Naive thymus-derived CD4-positive, alpha-beta T cell (primary cell): ENCODE measurements at regions not wholly inside any gene's neighbourhood (a gene's known extent, or its start where the extent isn't known, plus 50 kb on each side); places are given as distances from the start of the nearest gene placed in this dataset.
"Not testable (repeated sequence)": the region's sequence is repeated elsewhere in the genome, so short reads cannot be mapped to it uniquely, and the experiment has no call there.

Experiments used
- ATAC-seq: fragments of 150-1000 bp; cut with Tn5 transposase; 2 replicates; pipeline ENCODE4 v1.10.0; 2021; ENCODE audit warnings: mild to moderate bottlenecking, moderate library complexity
- CTCF ChIA-PET: fragments of 350-600 bp; sonication (Branson Sonifier 250); formaldehyde crosslinking; loops from one replicate; lab custom pipeline; 2021; ENCODE audit warnings: antibody characterized with exemption; lab: Charles Lee
- POLR2A ChIA-PET: fragments of 350-600 bp; sonication (Branson Sonifier 250); formaldehyde crosslinking; loops from one replicate; lab custom pipeline; 2021; ENCODE audit warnings: antibody characterized with exemption, inconsistent platforms; lab: Charles Lee
- DNase-seq, 9 donors: peaks; one replicate each; pipeline versions ENCODE4 v3.0.0 to v3.0.0-alpha.2; 2020 to 2022; ENCODE audit warnings: mixed read lengths in 1 of 9
- H3K27ac ChIP-seq: one replicate; pipeline ENCODE4 v1.7.0; 2013; ENCODE audit warnings: mild to moderate bottlenecking, low read depth, low read length, moderate library complexity
- H3K27me3 ChIP-seq, 2 donors: one replicate each; pipeline ENCODE4 v1.7.0; 2013; ENCODE audit warnings: low read length in 2 of 2, mild to moderate bottlenecking in 2 of 2, moderate library complexity in 2 of 2; ENCODE audit not compliant: control insufficient read depth in 2 of 2, insufficient read depth in 2 of 2
- H3K36me3 ChIP-seq, 3 experiments: 1 replicate in 2 of 3; 2 replicates in 1 of 3; pipeline ENCODE4 v1.7.0; 2013; ENCODE audit warnings: low read length in 3 of 3, mild to moderate bottlenecking in 3 of 3, moderate library complexity in 1 of 3; ENCODE audit not compliant: insufficient read depth in 3 of 3, control insufficient read depth in 2 of 3
- H3K4me1 ChIP-seq, 2 donors: one replicate each; pipeline ENCODE4 v1.7.0; 2013; ENCODE audit warnings: low read length in 2 of 2, mild to moderate bottlenecking in 2 of 2, moderate library complexity in 1 of 2; ENCODE audit not compliant: control insufficient read depth in 2 of 2, insufficient read depth in 2 of 2
- H3K4me3 ChIP-seq: 2 replicates; pipeline ENCODE4 v1.7.0; 2013; ENCODE audit warnings: mild to moderate bottlenecking, low read length
- H3K9me3 ChIP-seq, 3 experiments: 1 replicate in 2 of 3; 2 replicates in 1 of 3; pipeline ENCODE4 v1.7.0; 2013; ENCODE audit warnings: low read length in 3 of 3; ENCODE audit not compliant: control insufficient read depth in 2 of 3
- H3K27ac Mint-ChIP-seq, 9 donors: one replicate each; pipeline ENCODE4 v1.8.0; 2020 to 2022; ENCODE audit warnings: mixed read lengths in 9 of 9, mild to moderate bottlenecking in 8 of 9, moderate library complexity in 5 of 9, inconsistent platforms in 2 of 9
- H3K27me3 Mint-ChIP-seq, 5 donors: one replicate each; pipeline ENCODE4 v1.8.0; 2021 to 2022; ENCODE audit warnings: mixed read lengths in 5 of 5, mild to moderate bottlenecking in 1 of 5
- H3K36me3 Mint-ChIP-seq, 5 donors: one replicate each; pipeline ENCODE4 v1.8.0; 2020 to 2022; ENCODE audit warnings: mixed read lengths in 5 of 5, mild to moderate bottlenecking in 3 of 5, inconsistent platforms in 1 of 5
- H3K4me1 Mint-ChIP-seq, 7 donors: one replicate each; pipeline ENCODE4 v1.8.0; 2020 to 2022; ENCODE audit warnings: mixed read lengths in 7 of 7, mild to moderate bottlenecking in 3 of 7, inconsistent platforms in 1 of 7
- H3K4me3 Mint-ChIP-seq, 10 donors: one replicate each; pipeline ENCODE4 v1.8.0; 2020 to 2022; ENCODE audit warnings: mild to moderate bottlenecking in 10 of 10, mixed read lengths in 10 of 10, moderate library complexity in 6 of 10, inconsistent platforms in 2 of 10
- H3K9me3 Mint-ChIP-seq, 11 donors: one replicate each; pipeline ENCODE4 v1.8.0; 2020 to 2022; ENCODE audit warnings: mixed read lengths in 11 of 11, mild to moderate bottlenecking in 4 of 11, inconsistent platforms in 1 of 11, moderate library complexity in 1 of 11
- intact Hi-C, 2 donors: fragments of 100-400 bp; cut with micrococcal nuclease; formaldehyde crosslinking; loops; one replicate each; pipeline ENCODE4 v1.15.1; 2023

- H3K36me3 Mint-ChIP-seq, ATAC-seq, H3K36me3 ChIP-seq, POLR2A ChIA-PET, H3K4me1 Mint-ChIP-seq, H3K27me3 ChIP-seq, H3K4me3 ChIP-seq, intact Hi-C loops, H3K4me3 Mint-ChIP-seq, H3K27ac Mint-ChIP-seq, H3K27ac ChIP-seq, CTCF ChIA-PET, H3K4me1 ChIP-seq, DNase-seq, H3K9me3 ChIP-seq: not testable (repeated sequence)
- H3K27me3 Mint-ChIP-seq: peaks cover 0 to 28% (median 0%) of the 10 kb centered on the region in 5 donors
- H3K9me3 Mint-ChIP-seq: peaks cover 0 to 19% (median 8%) of the 10 kb centered on the region in 11 donors
These were observed 147.5 kb downstream of the ZNF330 start for GRCh38 chr4:141368241-141368640.

DNA sequence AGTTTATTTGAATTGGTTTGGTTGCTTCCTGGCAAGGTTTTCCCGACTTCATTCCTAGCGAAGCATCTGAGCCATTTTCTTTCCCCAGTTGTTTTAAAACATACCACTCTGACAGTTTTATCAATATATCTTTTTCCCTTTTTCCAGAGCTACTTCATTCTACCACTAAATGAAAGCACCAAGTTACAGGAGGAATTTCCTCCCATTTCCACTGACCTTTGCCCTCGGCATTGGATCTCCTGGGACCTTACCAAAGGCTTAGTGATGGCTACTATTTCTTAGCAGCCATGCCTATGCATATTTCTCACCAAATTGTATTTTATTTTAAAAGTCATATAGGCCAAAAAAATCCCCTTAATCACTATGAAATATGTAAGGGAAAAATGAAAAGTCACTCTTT is 150.5 kb downstream of the ZNF330 start:
- intact Hi-C loops: no loop called here
- Histone ChIP-seq H3K36me3 (no peaks in the 10 kb centered on the region), H3K9me3 (no peaks in the 10 kb centered on the region), H3K27ac (no peak overlapping the region), H3K4me1 (no peaks in the 10 kb centered on the region), H3K27me3 (no peaks in the 10 kb centered on the region), H3K4me3 (no peak overlapping the region)
- ATAC-seq (no peak), DNase-seq (no peak)
- ChIA-PET POLR2A (no interaction called here), CTCF (no interaction called here)
- H3K27ac Mint-ChIP-seq: no peak overlapping the region
- peaks cover 0 to 19% (median 7%) of the 10 kb centered on the region in 11 donors for H3K9me3 Mint-ChIP-seq
- H3K4me3 Mint-ChIP-seq: no peak overlapping the region
- H3K27me3 Mint-ChIP-seq: peaks cover 0 to 32% (median 18%) of the 10 kb centered on the region in 5 donors
- H3K4me1 Mint-ChIP-seq: no peaks in the 10 kb centered on the region
- H3K36me3 Mint-ChIP-seq: peaks cover 0 to 6% (median 0%) of the 10 kb centered on the region in 5 donors

DNA sequence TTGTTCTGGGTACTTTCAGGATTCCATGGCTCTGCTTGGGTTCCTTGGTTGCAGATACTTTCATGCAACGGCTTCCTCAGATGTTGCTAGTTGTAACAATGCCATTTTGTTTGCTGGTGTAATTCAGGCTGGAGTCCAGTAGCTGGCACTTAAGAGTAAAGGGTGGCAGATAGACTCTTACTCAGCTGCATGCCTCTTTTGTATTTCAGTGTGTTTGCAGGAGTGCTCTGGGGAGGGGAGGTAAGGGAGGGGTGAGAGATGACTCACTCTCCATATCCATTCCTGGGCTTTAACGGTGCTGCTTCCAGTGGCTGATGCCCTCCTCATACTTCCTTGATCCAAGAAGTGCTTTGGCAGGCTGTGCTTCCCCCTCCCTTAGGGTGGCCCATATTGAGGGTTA is 155.2 kb downstream of the ZNF330 start:
- no peaks in the 10 kb centered on the region for H3K4me1 Mint-ChIP-seq
- H3K9me3 Mint-ChIP-seq: peaks cover 0 to 19% (median 9%) of the 10 kb centered on the region in 11 donors
- Histone ChIP-seq H3K4me1 (no peaks in the 10 kb centered on the region), H3K4me3 (no peak overlapping the region), H3K36me3 (no peaks in the 10 kb centered on the region), H3K27ac (no peak overlapping the region), H3K9me3 (no peaks in the 10 kb centered on the region), H3K27me3 (no peaks in the 10 kb centered on the region)
- ATAC-seq: no peak
- ChIA-PET CTCF (no interaction called here), POLR2A (no interaction called here)
- DNase-seq: no peak
- peaks cover 0 to 27% (median 24%) of the 10 kb centered on the region in 5 donors for H3K27me3 Mint-ChIP-seq
- intact Hi-C loops: no loop called here
- H3K27ac Mint-ChIP-seq: no peak overlapping the region
- no peak overlapping the region for H3K4me3 Mint-ChIP-seq
- H3K36me3 Mint-ChIP-seq: peaks cover 0 to 5% (median 0%) of the 10 kb centered on the region in 5 donors

- no peak overlapping the region for H3K27ac Mint-ChIP-seq
- H3K36me3 ChIP-seq: no peaks in the 10 kb centered on the region
- peaks cover 0 to 27% (median 18%) of the 10 kb centered on the region in 5 donors for H3K27me3 Mint-ChIP-seq
- H3K36me3 Mint-ChIP-seq: peaks cover 0 to 5% (median 0%) of the 10 kb centered on the region in 5 donors
- intact Hi-C loops: no loop called here
- no peak overlapping the region for H3K4me3 Mint-ChIP-seq
- no peaks in the 10 kb centered on the region for H3K4me1 ChIP-seq
- no peak overlapping the region for H3K27ac ChIP-seq
- ChIA-PET POLR2A (no interaction called here), CTCF (no interaction called here)
- DNase-seq: no peak
- H3K4me1 Mint-ChIP-seq: no peaks in the 10 kb centered on the region
- ATAC-seq: no peak
- peaks cover 0 to 19% (median 9%) of the 10 kb centered on the region in 11 donors for H3K9me3 Mint-ChIP-seq
- H3K4me3 ChIP-seq: no peak overlapping the region
- H3K9me3 ChIP-seq: no peaks in the 10 kb centered on the region
- H3K27me3 ChIP-seq: no peaks in the 10 kb centered on the region
These were observed 156.1 kb downstream of the ZNF330 start for GRCh38 chr4:141376769-141377168.

DNA sequence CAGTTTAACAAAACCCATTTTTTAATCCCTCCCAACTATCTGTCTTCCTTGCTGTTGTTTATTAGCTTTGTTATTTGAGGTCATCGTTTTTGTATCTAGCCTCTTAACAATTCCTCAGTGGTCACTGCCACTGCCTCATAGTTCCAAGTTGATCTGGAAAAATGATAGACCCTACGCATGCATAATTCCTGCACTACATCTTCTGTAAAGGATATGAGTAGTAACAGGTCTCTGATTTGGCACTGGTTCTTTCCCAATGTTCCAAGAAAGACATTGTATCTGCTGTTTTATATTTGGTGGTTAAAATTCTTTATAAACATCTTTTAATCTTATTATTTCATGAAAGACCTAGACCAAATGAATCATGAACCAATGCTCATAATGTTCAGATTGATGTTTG is 166.6 kb downstream of the ZNF330 start:
- H3K27me3 Mint-ChIP-seq: peaks cover 0 to 11% (median 0%) of the 10 kb centered on the region in 5 donors
- Histone ChIP-seq H3K36me3 (no peaks in the 10 kb centered on the region), H3K4me3 (no peak overlapping the region), H3K4me1 (no peaks in the 10 kb centered on the region), H3K9me3 (no peaks in the 10 kb centered on the region), H3K27ac (no peak overlapping the region), H3K27me3 (no peaks in the 10 kb centered on the region)
- ChIA-PET POLR2A (no interaction called here), CTCF (no interaction called here)
- H3K27ac Mint-ChIP-seq: no peak overlapping the region
- peaks cover 0 to 5% (median 0%) of the 10 kb centered on the region in 11 donors for H3K9me3 Mint-ChIP-seq
- ATAC-seq (no peak), DNase-seq (no peak)
- no peak overlapping the region for H3K4me3 Mint-ChIP-seq
- no peaks in the 10 kb centered on the region for H3K36me3 Mint-ChIP-seq
- H3K4me1 Mint-ChIP-seq: no peaks in the 10 kb centered on the region
- intact Hi-C loops: no loop called here

GRCh38 chr4:141388481-141388880 is 167.8 kb downstream of the ZNF330 start:
- DNase-seq (no peak), ATAC-seq (no peak)
- Histone ChIP-seq H3K9me3 (no peaks in the 10 kb centered on the region), H3K36me3 (no peaks in the 10 kb centered on the region), H3K4me3 (no peak overlapping the region), H3K27ac (no peak overlapping the region), H3K27me3 (no peaks in the 10 kb centered on the region), H3K4me1 (no peaks in the 10 kb centered on the region)
- CTCF ChIA-PET: no interaction called here
- Mint-ChIP-seq H3K9me3 (no peaks in the 10 kb centered on the region), H3K4me1 (no peaks in the 10 kb centered on the region), H3K4me3 (no peak overlapping the region), H3K36me3 (no peaks in the 10 kb centered on the region), H3K27me3 (peaks cover 0 to 12% (median 0%) of the 10 kb centered on the region in 5 donors), H3K27ac (no peak overlapping the region)
- POLR2A ChIA-PET: no interaction called here
- intact Hi-C loops: no loop called here

GRCh38 chr4:141389649-141390048 is 169.0 kb downstream of the ZNF330 start:
- no peak overlapping the region for H3K4me3 ChIP-seq
- Mint-ChIP-seq H3K27ac (no peak overlapping the region), H3K4me1 (no peaks in the 10 kb centered on the region), H3K4me3 (no peak overlapping the region), H3K9me3 (peaks cover 0 to 3% (median 0%) of the 10 kb centered on the region in 11 donors), H3K36me3 (no peaks in the 10 kb centered on the region), H3K27me3 (peaks cover 0 to 16% (median 6%) of the 10 kb centered on the region in 5 donors)
- ATAC-seq: no peak
- POLR2A ChIA-PET: no interaction called here
- no peaks in the 10 kb centered on the region for H3K9me3 ChIP-seq
- H3K4me1 ChIP-seq: no peaks in the 10 kb centered on the region
- no peaks in the 10 kb centered on the region for H3K27me3 ChIP-seq
- no peak for DNase-seq
- intact Hi-C loops: no loop called here
- no peaks in the 10 kb centered on the region for H3K36me3 ChIP-seq
- CTCF ChIA-PET: no interaction called here
- no peak overlapping the region for H3K27ac ChIP-seq
